Renal cortical epithelial cell (primary cell): ENCODE measurements at regions not wholly inside any gene's neighbourhood (a gene's known extent, or its start where the extent isn't known, plus 50 kb on each side); places are given as distances from the start of the nearest gene placed in this dataset.

Source experiments
- DNase-seq: peaks from one replicate; pipeline ENCODE4 v3.0.0-alpha.2; 2011; ENCODE audit warnings: low read depth

- DNase-seq, result no peak
Observed at GRCh38 chr7:21029006-21029405, 242.3 kb upstream of the SP8 start.

- DNase-seq, result no peak
Observed at GRCh38 chr7:21030237-21030871, 243.7 kb upstream of the SP8 start.

GRCh38 chr7:21041252-21041651, 254.6 kb upstream of the SP8 start:
- DNase-seq, result no peak

DNA sequence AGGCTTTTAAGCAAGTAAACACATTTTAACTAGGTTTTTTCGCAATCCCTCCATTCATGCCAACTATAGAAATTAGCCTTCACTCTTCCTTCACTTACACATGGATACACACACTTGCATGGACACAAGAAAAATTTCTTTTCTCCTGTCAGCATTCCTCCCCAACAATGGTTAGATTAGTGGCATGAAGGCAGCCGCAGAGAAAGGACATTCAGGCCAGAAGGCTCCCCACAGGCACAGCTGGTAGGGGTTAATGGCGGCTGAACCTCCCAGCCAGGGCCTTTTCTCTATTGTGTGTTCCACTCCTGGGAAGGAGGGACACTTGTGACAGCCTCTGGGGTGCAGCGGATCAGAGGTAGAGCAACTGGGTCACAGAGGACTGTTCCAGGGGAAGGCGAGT, 255.0 kb upstream of the SP8 start:
- DNase-seq, result no peak

GRCh38 chr7:21044384-21044783, 257.7 kb upstream of the SP8 start:
- DNase-seq, result no peak

GRCh38 chr7:21044913-21045568, 258.4 kb upstream of the SP8 start:
- DNase-seq, result no peak

DNA sequence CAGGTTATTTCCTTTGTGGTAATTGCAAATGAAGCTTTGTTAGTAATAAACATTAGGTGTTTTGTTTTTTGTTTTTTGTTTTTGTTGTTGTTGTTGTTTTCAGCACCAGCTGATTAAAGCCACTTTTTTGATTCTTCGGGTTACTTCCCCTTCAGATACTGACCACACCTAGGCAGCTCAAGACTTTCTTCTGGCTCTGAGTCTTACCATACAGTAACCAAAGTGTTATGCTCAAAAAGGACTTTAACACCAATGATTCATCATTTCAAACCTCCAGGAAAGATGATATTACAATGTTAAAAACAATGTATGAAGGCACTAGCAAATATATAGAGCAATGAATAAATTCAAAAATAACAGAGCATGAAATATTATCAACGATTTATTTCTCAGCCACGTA, 265.2 kb upstream of the SP8 start:
- DNase-seq, result no peak

DNA sequence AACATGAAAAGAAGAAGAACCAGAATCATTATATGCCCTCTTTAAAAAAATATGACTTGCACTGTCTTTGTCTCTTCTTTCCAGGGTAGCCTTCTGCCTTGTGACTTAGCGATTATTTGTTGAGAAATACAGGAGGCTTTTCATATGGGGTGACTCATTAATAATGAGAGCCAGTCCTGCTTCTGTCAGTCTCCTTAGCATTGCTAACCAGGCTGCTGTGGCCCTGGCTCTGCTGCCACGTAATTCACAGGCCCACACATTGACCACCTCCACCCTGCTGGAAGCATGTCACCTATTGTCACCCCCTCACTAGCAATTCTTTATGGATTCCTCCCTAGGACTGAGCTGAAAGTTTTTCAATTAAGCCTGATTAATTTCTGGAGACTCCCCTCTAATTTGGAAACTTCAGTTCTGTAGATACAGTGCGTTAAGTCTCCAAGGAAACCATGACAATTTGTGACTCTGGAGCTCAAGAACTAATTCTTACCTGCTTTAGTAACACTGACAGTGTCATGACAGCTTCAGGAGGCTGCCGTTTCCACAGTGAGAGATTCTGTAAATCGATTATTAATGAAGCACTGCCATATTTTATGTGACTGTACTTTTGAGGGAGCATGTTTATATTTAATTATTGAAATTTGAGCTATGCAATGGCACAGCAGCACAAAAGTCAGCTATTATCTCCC, 267.9 kb upstream of the SP8 start:
- DNase-seq, result no peak

DNA sequence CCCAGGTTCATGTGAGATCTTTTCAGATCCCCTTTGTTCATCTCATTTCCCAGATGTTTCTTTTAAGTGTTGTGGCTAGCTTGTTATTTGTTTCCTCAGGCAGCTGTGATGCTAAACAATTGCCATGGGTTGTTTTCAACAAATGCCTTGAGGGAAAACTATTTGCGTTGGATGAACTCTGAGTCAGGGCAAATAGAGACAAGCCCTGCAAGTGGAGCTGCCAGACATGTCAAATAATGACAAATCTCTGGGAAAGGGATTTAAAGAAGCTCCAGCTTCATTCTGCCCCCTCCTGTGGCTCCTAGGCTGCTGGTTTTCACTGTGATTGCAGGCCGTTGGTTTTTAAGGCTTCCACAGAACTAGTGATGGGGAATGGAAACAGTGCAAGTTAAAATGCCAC, 272.4 kb upstream of the SP8 start:
- DNase-seq, result no peak

- DNase-seq, result no peak
Observed at GRCh38 chr7:21063106-21063505, 276.4 kb upstream of the SP8 start.

- peak; percentile 38 for DNase-seq
Observed at GRCh38 chr7:21064698-21065648, 278.3 kb upstream of the SP8 start.

DNA sequence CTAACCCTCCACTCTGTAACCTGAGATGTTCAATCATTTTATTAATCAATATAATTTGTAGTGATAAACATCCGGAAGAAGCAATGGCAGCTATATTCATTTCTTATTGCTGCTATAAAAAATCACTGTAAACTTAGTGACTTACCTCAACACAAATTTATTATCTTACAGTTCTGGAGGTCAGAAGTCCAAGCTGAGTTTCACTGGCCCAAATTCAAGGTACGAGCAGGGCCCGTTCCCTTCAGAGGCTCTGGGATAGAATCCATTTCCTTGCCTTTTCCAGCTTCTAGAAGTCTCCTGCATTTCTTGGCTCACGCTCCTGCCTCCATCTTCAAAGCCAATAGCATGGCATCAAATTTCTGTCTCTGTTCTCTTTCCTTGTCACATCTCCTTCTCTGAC, 279.5 kb upstream of the SP8 start:
- DNase-seq, result no peak

- DNase-seq, result no peak
Observed at GRCh38 chr7:21067216-21067615, 280.5 kb upstream of the SP8 start.

DNA sequence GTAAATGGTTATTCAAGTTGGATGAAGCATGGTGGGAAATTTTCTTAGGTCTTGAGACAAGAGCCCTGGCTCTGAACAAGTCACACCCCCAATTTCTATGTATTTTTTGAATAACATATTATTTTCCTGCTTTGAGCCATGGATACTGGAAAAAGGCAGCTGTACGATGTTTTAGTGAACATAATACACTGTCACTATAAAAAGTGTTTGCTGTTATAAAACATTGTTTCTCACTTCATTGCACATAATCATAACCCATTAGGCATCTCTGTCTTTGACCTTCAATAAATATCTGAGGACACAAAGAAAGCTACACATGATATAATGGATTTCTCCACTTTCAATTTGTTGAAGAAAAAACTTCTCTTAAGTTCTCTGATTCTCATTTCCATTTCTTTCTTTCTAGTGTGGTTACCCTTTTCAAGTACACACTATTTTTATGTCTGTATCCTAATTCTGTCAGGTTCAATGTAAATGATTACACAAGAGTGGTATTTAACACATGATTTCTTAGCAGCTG, 283.9 kb upstream of the SP8 start:
- peak; percentile 47 for DNase-seq

DNA sequence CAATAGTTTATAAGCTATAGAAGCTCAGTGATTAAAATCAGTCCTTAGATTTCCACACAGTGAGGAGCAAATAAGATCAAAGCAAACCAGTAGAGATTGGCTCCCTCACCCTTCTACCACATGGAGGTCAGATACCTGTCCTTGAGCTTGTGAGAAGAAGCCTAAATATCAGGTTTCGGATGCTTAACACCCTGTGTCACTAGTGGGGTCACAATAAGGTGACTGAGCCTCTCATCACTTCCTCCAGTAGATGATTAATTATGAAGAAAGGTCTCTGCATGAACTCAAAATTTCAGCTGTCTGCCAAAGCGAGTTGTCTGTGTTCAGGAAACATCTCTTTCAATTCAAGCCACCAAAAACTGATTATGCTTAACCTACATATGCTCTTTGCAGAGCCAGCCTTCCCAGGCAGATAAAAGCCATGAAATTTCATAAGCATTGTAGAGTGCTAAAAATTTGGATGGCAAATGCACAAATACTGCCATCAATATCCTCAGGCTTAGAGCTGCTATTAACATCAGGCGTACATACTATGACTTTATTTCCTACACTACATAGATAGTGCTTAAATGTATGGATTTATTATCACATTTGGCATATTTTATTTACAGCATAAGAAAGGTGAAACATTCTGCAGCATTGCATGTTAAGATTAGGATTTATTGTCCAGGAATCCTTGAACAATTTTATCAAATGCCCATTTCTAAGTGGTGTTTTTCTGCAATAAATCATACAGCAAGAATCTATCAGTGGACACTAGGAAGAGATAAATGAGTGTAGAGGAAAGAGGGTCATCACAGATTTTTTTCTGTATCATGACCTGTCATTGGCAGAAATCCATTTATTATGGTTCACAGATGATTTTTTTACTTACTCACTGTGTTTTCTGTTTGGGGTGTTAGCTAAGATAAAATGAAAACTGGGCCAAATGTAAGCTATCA, 285.1 kb upstream of the SP8 start:
- no peak for DNase-seq

DNA sequence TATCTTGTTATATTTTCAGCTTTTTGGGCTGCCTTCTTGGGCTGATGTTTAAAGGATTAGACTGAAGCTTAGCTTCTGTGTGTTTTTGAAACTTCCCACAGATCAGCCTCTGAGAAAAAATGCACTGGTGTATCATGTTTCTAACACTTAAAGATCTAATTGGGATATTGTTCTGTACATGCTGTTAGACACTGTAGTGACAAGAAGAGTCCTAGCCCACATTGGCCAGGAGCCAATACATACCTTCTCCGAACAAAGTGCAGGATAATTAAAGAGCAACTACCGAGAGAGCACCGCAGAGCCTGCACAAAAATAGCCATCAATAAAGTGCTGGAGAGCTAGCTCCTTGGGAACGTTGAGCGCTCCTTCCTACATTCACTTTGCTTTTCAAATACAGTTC, 289.4 kb upstream of the SP8 start:
- DNase-seq, result no peak

- peak; percentile 7 for DNase-seq
Observed at GRCh38 chr7:21076574-21076973, 289.9 kb upstream of the SP8 start.

GRCh38 chr7:21077602-21078001, 290.9 kb upstream of the SP8 start:
- no peak for DNase-seq

- DNase-seq, result no peak
Observed at GRCh38 chr7:21084286-21084685, 297.6 kb upstream of the SP8 start.

GRCh38 chr7:21086688-21087087, 300.0 kb upstream of the SP8 start:
- DNase-seq, result peak; percentile 72

GRCh38 chr7:21089653-21090052, 303.0 kb upstream of the SP8 start:
- DNase-seq, result no peak
